Parathyroid adenoma (tissue), 2 donors: ENCODE measurements at regions not wholly inside any gene's neighbourhood (a gene's known extent, or its start where the extent isn't known, plus 50 kb on each side); places are given as distances from the start of the nearest gene placed in this dataset.

Source experiments
- H2AFZ ChIP-seq: fragments of 300-600 bp; sonication (generic); one replicate; pipeline ENCODE4 v1.7.0; 2017; ENCODE audit warnings: antibody characterized with exemption, mild to moderate bottlenecking
- H3K27ac ChIP-seq: fragments of 300-600 bp; sonication (generic); one replicate; pipeline ENCODE4 v1.7.0; 2017
- H3K27me3 ChIP-seq: fragments of 300-600 bp; sonication (generic); one replicate; pipeline ENCODE4 v1.7.0; 2017; ENCODE audit warnings: low read length; ENCODE audit not compliant: control insufficient read depth, insufficient read depth
- H3K36me3 ChIP-seq: fragments of 300-600 bp; sonication (generic); one replicate; pipeline ENCODE4 v1.7.0; 2017; ENCODE audit warnings: low read length; ENCODE audit not compliant: control insufficient read depth, insufficient read depth
- H3K4me1 ChIP-seq: fragments of 300-600 bp; sonication (generic); one replicate; pipeline ENCODE4 v1.7.0; 2017; ENCODE audit warnings: control low read depth
- H3K4me2 ChIP-seq: fragments of 300-600 bp; sonication (generic); one replicate; pipeline ENCODE4 v1.7.0; 2017; ENCODE audit warnings: low read length
- H3K4me3 ChIP-seq: fragments of 300-600 bp; sonication (generic); one replicate; pipeline ENCODE4 v1.7.0; 2017; ENCODE audit warnings: low read depth, low read length
- H3K79me2 ChIP-seq: fragments of 300-600 bp; sonication (generic); one replicate; pipeline ENCODE4 v1.7.0; 2017; ENCODE audit warnings: control low read depth
- H3K9ac ChIP-seq: fragments of 300-600 bp; sonication (generic); one replicate; pipeline ENCODE4 v1.7.0; 2017; ENCODE audit warnings: mild to moderate bottlenecking
- H3K9me3 ChIP-seq: fragments of 300-600 bp; sonication (generic); one replicate; pipeline ENCODE4 v1.7.0; 2017; ENCODE audit warnings: low read length; ENCODE audit not compliant: control insufficient read depth
- CTCF ChIP-seq: fragments of 300-600 bp; sonication (generic); IDR thresholded peaks from one replicate; pipeline ENCODE4 v1.7.0; 2017; ENCODE audit warnings: antibody characterized with exemption, mild to moderate bottlenecking
- donor health status: primary hyperparathyroidism.

- Histone ChIP-seq H2AFZ (no peak overlapping the region), H3K79me2 (no peaks in the 10 kb centered on the region), H3K27me3 (no peaks in the 10 kb centered on the region), H3K4me2 (no peak overlapping the region), H3K9ac (no peak overlapping the region), H3K36me3 (no peaks in the 10 kb centered on the region), H3K4me3 (no peak overlapping the region), H3K27ac (no peak overlapping the region), H3K9me3 (no peaks in the 10 kb centered on the region), H3K4me1 (no peaks in the 10 kb centered on the region)
- TF ChIP-seq CTCF: no peak
Measured at GRCh38 chr5:57687596-57687995, 205.0 kb upstream of the ACTBL2 start.

GRCh38 chr5:57685516-57686255 is 203.1 kb upstream of the ACTBL2 start:
- Histone ChIP-seq H3K9ac (no peak overlapping the region), H3K4me3 (no peak overlapping the region), H3K27me3 (no peaks in the 10 kb centered on the region), H3K9me3 (no peaks in the 10 kb centered on the region), H3K36me3 (no peaks in the 10 kb centered on the region), H3K4me1 (no peaks in the 10 kb centered on the region), H3K4me2 (no peak overlapping the region), H3K27ac (no peak overlapping the region), H2AFZ (no peak overlapping the region), H3K79me2 (no peaks in the 10 kb centered on the region)
- no peak for TF ChIP-seq CTCF

- Histone ChIP-seq H3K79me2 (no peaks in the 10 kb centered on the region), H3K27me3 (no peaks in the 10 kb centered on the region), H3K36me3 (no peaks in the 10 kb centered on the region), H3K9me3 (no peaks in the 10 kb centered on the region), H3K9ac (no peak overlapping the region), H3K4me1 (no peaks in the 10 kb centered on the region), H3K4me2 (no peak overlapping the region), H2AFZ (no peak overlapping the region), H3K27ac (no peak overlapping the region), H3K4me3 (no peak overlapping the region)
- TF ChIP-seq CTCF: no peak
Measured at GRCh38 chr5:57684299-57684702, 201.7 kb upstream of the ACTBL2 start.

GRCh38 chr5:57683036-57683630 is 200.5 kb upstream of the ACTBL2 start:
- H3K27me3 ChIP-seq: no peaks in the 10 kb centered on the region
- H3K4me1 ChIP-seq: no peaks in the 10 kb centered on the region
- H3K27ac ChIP-seq: no peak overlapping the region
- no peak overlapping the region for H3K4me2 ChIP-seq
- H3K9me3 ChIP-seq: no peaks in the 10 kb centered on the region
- no peaks in the 10 kb centered on the region for H3K79me2 ChIP-seq
- TF ChIP-seq CTCF: no peak
- H3K36me3 ChIP-seq: no peaks in the 10 kb centered on the region
- no peak overlapping the region for H3K4me3 ChIP-seq
- no peak overlapping the region for H3K9ac ChIP-seq
- no peak overlapping the region for H2AFZ ChIP-seq

GRCh38 chr5:57681942-57682341 is 199.3 kb upstream of the ACTBL2 start:
- Histone ChIP-seq H3K79me2 (no peaks in the 10 kb centered on the region), H3K27me3 (no peaks in the 10 kb centered on the region), H3K4me2 (no peak overlapping the region), H3K9me3 (no peaks in the 10 kb centered on the region), H3K4me3 (no peak overlapping the region), H2AFZ (no peak overlapping the region), H3K4me1 (no peaks in the 10 kb centered on the region), H3K36me3 (no peaks in the 10 kb centered on the region), H3K27ac (no peak overlapping the region), H3K9ac (no peak overlapping the region)
- TF ChIP-seq CTCF: no peak
